ENCODE measurements at regions not wholly inside any gene's neighbourhood (a gene's known extent, or its start where the extent isn't known, plus 50 kb on each side); places are given as distances from the start of the nearest gene placed in this dataset.

GRCh38 chr2:16466821-16467151, 198.8 kb downstream of the CYRIA start:
- TF ChIP-seq REST (IDR thresholded peaks at IDR 0.05; ENCODE audit: borderline replicate concordance) (no peak), POLR2AphosphoS5 (IDR thresholded peaks at IDR 0.05) (no peak)
